A549 (cell line): ENCODE measurements at regions not wholly inside any gene's neighbourhood (a gene's known extent, or its start where the extent isn't known, plus 50 kb on each side); places are given as distances from the start of the nearest gene placed in this dataset.

Source experiments
- ATAC-seq, 2 experiments: fragments of 200-7000 bp in 1 of 2; fragments of >200 bp in 1 of 2; cut with Nextera tagmentation in 1 of 2; cut with Tn5 transposase in 1 of 2; 3 replicates each; pipeline versions ENCODE4 v1.8.0 to v1.9.1; 2018 to 2020; ENCODE audit warnings: mild to moderate bottlenecking in 1 of 2, moderate library complexity in 1 of 2
- CTCF ChIA-PET: fragments of 300-600 bp; sonication (Branson Sonifier 250); formaldehyde crosslinking; extraction: SDS; loops from one replicate; lab custom pipeline; 2021; ENCODE audit warnings: antibody characterized with exemption, inconsistent platforms; lab: Yijun Ruan, JAX
- POLR2A ChIA-PET: fragments of 350-600 bp; formaldehyde crosslinking; extraction: SDS; loops from one replicate; lab custom pipeline; 2021; ENCODE audit warnings: antibody characterized with exemption, inconsistent platforms; lab: Yijun Ruan, JAX
- DNase-seq, 2 experiments: peaks; one replicate each; pipeline versions ENCODE4 v3.0.0 to v3.0.0-alpha.2; 2011 to 2016; ENCODE audit warnings: low read depth in 1 of 2, low spot score in 1 of 2
- FAIRE-seq: peaks from 2 replicates; lab custom pipeline; 2011; peaks lifted over from hg19 to GRCh38; lab: Jason Lieb, UNC
- H3K27ac ChIP-seq, 2 experiments: fragments of >200 bp; sonication (Bioruptor Twin); formaldehyde crosslinking; 3 replicates each; pipeline ENCODE4 v1.5.1; 2016 to 2017
- H3K4me1 ChIP-seq: fragments of >200 bp; sonication (Bioruptor Twin); formaldehyde crosslinking; 3 replicates; pipeline ENCODE4 v1.6.1; 2016
- H3K4me2 ChIP-seq: fragments of >200 bp; sonication (Bioruptor Twin); formaldehyde crosslinking; 3 replicates; pipeline ENCODE4 v1.6.1; 2016
- H3K4me3 ChIP-seq: fragments of >200 bp; sonication (Bioruptor Twin); formaldehyde crosslinking; 3 replicates; pipeline ENCODE4 v1.5.1; 2016
- H3K9me3 ChIP-seq: fragments of >200 bp; sonication (Bioruptor Twin); formaldehyde crosslinking; 3 replicates; pipeline ENCODE4 v1.6.1; 2016
- CBX2 ChIP-seq: fragments of 200-600 bp; sonication (generic); IDR thresholded peaks from 2 replicates; pipeline ENCODE4 v1.6.1; 2016; ENCODE audit warnings: low read depth, mild to moderate bottlenecking, borderline replicate concordance
- CBX8 ChIP-seq: fragments of 200-600 bp; sonication (generic); IDR thresholded peaks from 2 replicates; pipeline ENCODE4 v1.6.1; 2016
- CHD4 ChIP-seq: fragments of 200-600 bp; sonication (generic); IDR thresholded peaks from 2 replicates; pipeline ENCODE4 v1.6.1; 2016; ENCODE audit warnings: antibody characterized with exemption, mild to moderate bottlenecking, borderline replicate concordance
- EHF ChIP-seq: fragments of 250-450 bp; sonication (Bioruptor Pico); IDR thresholded peaks from 2 replicates; pipeline ENCODE4 v1.5.0; 2020; ENCODE audit warnings: mild to moderate bottlenecking
- EP300 ChIP-seq, 2 experiments: fragments of >200 bp; sonication (Bioruptor Twin); formaldehyde crosslinking; IDR thresholded peaks; 2 replicates in 1 of 2; 3 replicates in 1 of 2; pipeline ENCODE4 v1.6.1; 2016 to 2017
- GATA3 ChIP-seq: IDR thresholded peaks from 2 replicates; pipeline ENCODE4 v1.6.1; 2012; ENCODE audit warnings: borderline replicate concordance
- MYC ChIP-seq: IDR thresholded peaks from 2 replicates; pipeline ENCODE4 v1.6.1; 2012; ENCODE audit warnings: mild to moderate bottlenecking, inconsistent platforms, low read length, improper control_type of control experiment, borderline replicate concordance
- NPAS2 ChIP-seq: fragments of 250-450 bp; sonication (Bioruptor Pico); IDR thresholded peaks from 2 replicates; pipeline ENCODE4 v1.8.0; 2022; ENCODE audit warnings: mild to moderate bottlenecking, moderate library complexity, borderline replicate concordance
- POLR2A ChIP-seq: IDR thresholded peaks from 2 replicates; pipeline ENCODE4 v1.6.1; 2012; ENCODE audit warnings: mild to moderate bottlenecking, low read length
- POLR2AphosphoS2 ChIP-seq: conservative IDR thresholded peaks from 2 replicates; pipeline ENCODE4 v1.6.1; 2012; ENCODE audit warnings: low read length, improper control_type of control experiment, inconsistent platforms
- RARB ChIP-seq: fragments of 250-450 bp; sonication (Bioruptor Pico); IDR thresholded peaks from 2 replicates; pipeline ENCODE4 v1.8.0; 2021; ENCODE audit warnings: mild to moderate bottlenecking, moderate library complexity
- RFX5 ChIP-seq: fragments of 450-650 bp; IDR thresholded peaks from 2 replicates; pipeline ENCODE4 v1.7.1; 2014; ENCODE audit warnings: antibody characterized with exemption, mild to moderate bottlenecking, moderate library complexity
- RNF2 ChIP-seq: fragments of 200-600 bp; sonication (generic); IDR thresholded peaks from 2 replicates; pipeline ENCODE4 v1.6.1; 2016; ENCODE audit warnings: low read depth, mild to moderate bottlenecking, antibody characterized with exemption, moderate library complexity, borderline replicate concordance
- SREBF2 ChIP-seq: fragments of 450-650 bp; IDR thresholded peaks from 2 replicates; pipeline ENCODE4 v1.6.1; 2014; ENCODE audit warnings: mild to moderate bottlenecking, moderate library complexity
- TP53 ChIP-seq: fragments of 250-450 bp; sonication (Bioruptor Pico); IDR thresholded peaks from 2 replicates; pipeline ENCODE4 v1.5.0; 2021; ENCODE audit warnings: mild to moderate bottlenecking, moderate library complexity
- ZNF302 ChIP-seq: fragments of 250-450 bp; sonication (Bioruptor Pico); IDR thresholded peaks from 2 replicates; pipeline ENCODE4 v1.9.0; 2021; ENCODE audit warnings: inconsistent platforms, mild to moderate bottlenecking, moderate library complexity
- WGBS: methylation state at CpG from one replicate; pipeline ENCODE4 v1.1.6; 2017; ENCODE audit errors: missing lambda C conversion rate; 5-methylcytosine and 5-hydroxymethylcytosine counted together
- TF ChIP-seq, protein P1 (sequence below): fragments of >200 bp; sonication (Bioruptor Twin); formaldehyde crosslinking; IDR thresholded peaks from 3 replicates; pipeline ENCODE4 v1.5.1; 2016
- TF ChIP-seq, protein P2 (sequence below): fragments of 150-350 bp; IDR thresholded peaks from 2 replicates; pipeline ENCODE4 v1.6.1; 2014; ENCODE audit warnings: low read depth, mild to moderate bottlenecking, low read length
- TF ChIP-seq, protein P3 (sequence below): fragments of >200 bp; sonication (Bioruptor Twin); formaldehyde crosslinking; IDR thresholded peaks from 2 replicates; pipeline ENCODE4 v1.6.1; 2016

DNA sequence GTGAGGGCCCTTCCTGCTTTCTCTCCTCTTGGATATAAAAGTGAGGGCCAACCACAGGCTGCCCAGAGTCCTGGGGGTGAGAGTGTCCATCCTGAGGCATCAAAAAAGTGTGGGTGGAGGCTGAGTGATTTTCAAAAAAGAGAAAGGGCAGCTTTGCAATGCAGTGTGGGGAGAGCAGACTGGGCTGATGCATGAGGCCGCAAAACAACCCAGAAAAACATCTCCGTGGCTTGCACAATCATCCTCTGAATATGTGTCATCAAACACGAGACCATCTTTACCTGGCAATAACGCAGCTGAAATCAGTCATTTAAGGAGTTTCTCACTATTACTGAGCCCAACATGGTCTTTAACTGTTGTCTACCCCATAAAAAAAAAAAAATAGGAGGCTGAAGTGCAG lies 191.2 kb upstream of the SOX4 start:
- DNase-seq (no peak), FAIRE-seq (no peak), ATAC-seq (no peak)
- Histone ChIP-seq H3K9me3 (no peaks in the 10 kb centered on the region), H3K4me2 (no peak overlapping the region), H3K27ac (no peak overlapping the region), H3K4me1 (no peaks in the 10 kb centered on the region), H3K4me3 (no peak overlapping the region)
- POLR2A ChIA-PET = interaction anchor here (0.7 kb wide), 1 partner anchor 186 kb away, joined by 3 read pairs; no protein-coding TSS in a partner anchor
- 81% methylated on average over 4 of the region's 4 CpGs for WGBS
- CTCF ChIA-PET = no interaction called here
- TF ChIP-seq CBX2 = no peak
- TF ChIP-seq, protein P1, sequence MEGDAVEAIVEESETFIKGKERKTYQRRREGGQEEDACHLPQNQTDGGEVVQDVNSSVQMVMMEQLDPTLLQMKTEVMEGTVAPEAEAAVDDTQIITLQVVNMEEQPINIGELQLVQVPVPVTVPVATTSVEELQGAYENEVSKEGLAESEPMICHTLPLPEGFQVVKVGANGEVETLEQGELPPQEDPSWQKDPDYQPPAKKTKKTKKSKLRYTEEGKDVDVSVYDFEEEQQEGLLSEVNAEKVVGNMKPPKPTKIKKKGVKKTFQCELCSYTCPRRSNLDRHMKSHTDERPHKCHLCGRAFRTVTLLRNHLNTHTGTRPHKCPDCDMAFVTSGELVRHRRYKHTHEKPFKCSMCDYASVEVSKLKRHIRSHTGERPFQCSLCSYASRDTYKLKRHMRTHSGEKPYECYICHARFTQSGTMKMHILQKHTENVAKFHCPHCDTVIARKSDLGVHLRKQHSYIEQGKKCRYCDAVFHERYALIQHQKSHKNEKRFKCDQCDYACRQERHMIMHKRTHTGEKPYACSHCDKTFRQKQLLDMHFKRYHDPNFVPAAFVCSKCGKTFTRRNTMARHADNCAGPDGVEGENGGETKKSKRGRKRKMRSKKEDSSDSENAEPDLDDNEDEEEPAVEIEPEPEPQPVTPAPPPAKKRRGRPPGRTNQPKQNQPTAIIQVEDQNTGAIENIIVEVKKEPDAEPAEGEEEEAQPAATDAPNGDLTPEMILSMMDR = no peak
- TF ChIP-seq EHF = no peak
- no peak for TF ChIP-seq CHD4
- TF ChIP-seq RFX5 = no peak
- TF ChIP-seq, protein P2, sequence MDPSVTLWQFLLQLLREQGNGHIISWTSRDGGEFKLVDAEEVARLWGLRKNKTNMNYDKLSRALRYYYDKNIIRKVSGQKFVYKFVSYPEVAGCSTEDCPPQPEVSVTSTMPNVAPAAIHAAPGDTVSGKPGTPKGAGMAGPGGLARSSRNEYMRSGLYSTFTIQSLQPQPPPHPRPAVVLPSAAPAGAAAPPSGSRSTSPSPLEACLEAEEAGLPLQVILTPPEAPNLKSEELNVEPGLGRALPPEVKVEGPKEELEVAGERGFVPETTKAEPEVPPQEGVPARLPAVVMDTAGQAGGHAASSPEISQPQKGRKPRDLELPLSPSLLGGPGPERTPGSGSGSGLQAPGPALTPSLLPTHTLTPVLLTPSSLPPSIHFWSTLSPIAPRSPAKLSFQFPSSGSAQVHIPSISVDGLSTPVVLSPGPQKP = no peak

DNA sequence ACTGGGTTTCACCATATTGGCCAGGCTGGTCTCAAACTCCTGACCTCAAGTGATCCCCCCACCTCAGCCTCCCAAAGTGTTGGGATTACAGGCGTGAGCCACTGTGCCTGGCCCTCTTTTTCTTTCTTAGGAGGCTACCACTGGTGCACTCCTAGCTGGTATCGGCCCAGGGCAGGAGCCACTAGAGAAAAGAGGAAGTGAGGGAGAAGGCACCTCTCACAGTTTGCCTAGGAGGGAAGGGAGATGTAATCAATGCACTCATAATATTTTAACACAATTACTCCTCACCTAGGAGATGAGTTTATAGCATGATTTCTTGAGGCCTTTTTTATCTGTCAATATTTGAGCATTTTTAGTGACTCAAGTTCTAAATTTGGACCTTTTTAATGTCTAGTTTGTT lies 189.0 kb upstream of the SOX4 start:
- H3K4me1 ChIP-seq = no peaks in the 10 kb centered on the region
- no peak for TF ChIP-seq POLR2A
- TF ChIP-seq, protein P3, sequence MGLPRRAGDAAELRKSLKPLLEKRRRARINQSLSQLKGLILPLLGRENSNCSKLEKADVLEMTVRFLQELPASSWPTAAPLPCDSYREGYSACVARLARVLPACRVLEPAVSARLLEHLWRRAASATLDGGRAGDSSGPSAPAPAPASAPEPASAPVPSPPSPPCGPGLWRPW = no peak
- TF ChIP-seq RNF2 = no peak
- TF ChIP-seq RARB (CRISPR knock-in tag) = no peak
- TF ChIP-seq EHF = no peak
- no peak for TF ChIP-seq NPAS2 (CRISPR knock-in tag)
- no peak for TF ChIP-seq CBX8
- TF ChIP-seq ZNF302 (CRISPR knock-in tag) = no peak
- TF ChIP-seq, protein P2 = no peak
- no peak for TF ChIP-seq MYC
- TF ChIP-seq TP53 = no peak
- no peak for TF ChIP-seq EP300 (IDR thresholded peaks at IDR 0.05)
- no peak for TF ChIP-seq POLR2AphosphoS2
- no peak for TF ChIP-seq GATA3
- TF ChIP-seq, all 56 proteins: peak for 0
- H3K27ac ChIP-seq = no peak overlapping the region
- no peak overlapping the region for H3K4me3 ChIP-seq
- CTCF ChIA-PET = no interaction called here
- WGBS = 63% methylated on average over 2 of the region's 2 CpGs
- POLR2A ChIA-PET = no interaction called here
- H3K4me2 ChIP-seq = no peak overlapping the region
- DNase-seq = no peak
- H3K9me3 ChIP-seq = no peaks in the 10 kb centered on the region
- FAIRE-seq = no peak
- no peak for ATAC-seq

DNA sequence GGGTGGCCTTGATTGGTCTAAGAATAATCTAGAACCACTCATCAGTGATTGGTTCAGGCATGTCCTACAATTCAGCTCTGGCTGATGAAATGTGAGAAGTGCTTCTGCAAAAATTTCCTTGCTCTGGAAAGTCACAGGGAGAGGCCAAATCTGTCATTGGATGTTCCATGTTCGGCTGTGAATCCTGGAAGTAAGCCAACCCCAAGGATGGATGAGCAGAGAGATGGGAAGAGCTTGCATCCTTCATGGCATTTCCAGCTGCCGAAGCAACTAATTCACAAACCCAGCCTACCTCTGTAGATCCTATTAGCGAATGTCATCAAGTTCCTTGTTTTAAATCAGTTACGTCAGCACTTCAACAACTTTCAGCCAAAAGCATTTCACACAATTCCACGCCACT lies 187.2 kb upstream of the SOX4 start:
- Histone ChIP-seq H3K4me2 (no peak overlapping the region), H3K9me3 (no peaks in the 10 kb centered on the region), H3K4me3 (no peak overlapping the region), H3K27ac (no peak overlapping the region), H3K4me1 (no peaks in the 10 kb centered on the region)
- TF ChIP-seq SREBF2 = no peak
- 92% methylated on average over 5 of the region's 5 CpGs for WGBS
- FAIRE-seq (no peak), DNase-seq (no peak), ATAC-seq (no peak)
- ChIA-PET CTCF (no interaction called here), POLR2A (no interaction called here)
